Neural crest cell (in vitro differentiated cells): ENCODE measurements at regions not wholly inside any gene's neighbourhood (a gene's known extent, or its start where the extent isn't known, plus 50 kb on each side); places are given as distances from the start of the nearest gene placed in this dataset.

ENCODE experiments used
- DNase-seq: peaks from one replicate; pipeline ENCODE4 v3.0.0; 2021; ENCODE audit warnings: low read depth, mixed read lengths, low spot score
- H3K27ac Mint-ChIP-seq: one replicate; pipeline ENCODE4 v1.8.0; 2021; ENCODE audit warnings: mild to moderate bottlenecking, mixed read lengths; ENCODE audit not compliant: unreplicated experiment
- H3K27me3 Mint-ChIP-seq: 2 replicates; pipeline ENCODE4 v1.8.0; 2021; ENCODE audit warnings: low read depth, mild to moderate bottlenecking, mixed read lengths
- H3K36me3 Mint-ChIP-seq: 2 replicates; pipeline ENCODE4 v1.8.0; 2021; ENCODE audit warnings: low read depth, mild to moderate bottlenecking, mixed read lengths
- H3K4me1 Mint-ChIP-seq: 2 replicates; pipeline ENCODE4 v1.8.0; 2021; ENCODE audit warnings: mixed read lengths
- H3K4me3 Mint-ChIP-seq: one replicate; pipeline ENCODE4 v1.8.0; 2021; ENCODE audit warnings: mild to moderate bottlenecking, mixed read lengths
- H3K9me3 Mint-ChIP-seq: 2 replicates; pipeline ENCODE4 v1.8.0; 2021; ENCODE audit warnings: mixed read lengths
- CTCF ChIP-seq: fragments of 200-600 bp; sonication (generic); conservative IDR thresholded peaks from 2 replicates; pipeline ENCODE4 v1.5.0; 2021; ENCODE audit warnings: antibody characterized with exemption, mild to moderate bottlenecking

GRCh38 chr2:19494241-19494640 lies 135.8 kb upstream of the OSR1 start:
- no peaks in the 10 kb centered on the region for H3K36me3 Mint-ChIP-seq
- H3K4me1 Mint-ChIP-seq: no peaks in the 10 kb centered on the region
- DNase-seq: no peak
- no peak for TF ChIP-seq CTCF
- peaks cover 2% of the 10 kb centered on the region for H3K27me3 Mint-ChIP-seq
- no peaks in the 10 kb centered on the region for H3K9me3 Mint-ChIP-seq
- no peak overlapping the region for H3K27ac Mint-ChIP-seq
- H3K4me3 Mint-ChIP-seq: no peak overlapping the region

GRCh38 chr2:19491796-19492195 lies 133.4 kb upstream of the OSR1 start:
- DNase-seq: no peak
- no peaks in the 10 kb centered on the region for H3K9me3 Mint-ChIP-seq
- H3K27me3 Mint-ChIP-seq: peaks cover 2% of the 10 kb centered on the region
- TF ChIP-seq CTCF: no peak
- no peaks in the 10 kb centered on the region for H3K4me1 Mint-ChIP-seq
- H3K27ac Mint-ChIP-seq: no peak overlapping the region
- H3K4me3 Mint-ChIP-seq: no peak overlapping the region
- H3K36me3 Mint-ChIP-seq: no peaks in the 10 kb centered on the region

GRCh38 chr2:19490846-19491435 lies 132.5 kb upstream of the OSR1 start:
- peaks cover 2% of the 10 kb centered on the region for H3K27me3 Mint-ChIP-seq
- H3K4me1 Mint-ChIP-seq: no peaks in the 10 kb centered on the region
- no peaks in the 10 kb centered on the region for H3K36me3 Mint-ChIP-seq
- TF ChIP-seq CTCF: no peak
- DNase-seq: no peak
- H3K4me3 Mint-ChIP-seq: no peak overlapping the region
- H3K27ac Mint-ChIP-seq: no peak overlapping the region
- no peaks in the 10 kb centered on the region for H3K9me3 Mint-ChIP-seq

GRCh38 chr2:19488009-19488691 lies 129.7 kb upstream of the OSR1 start:
- H3K4me3 Mint-ChIP-seq: no peak overlapping the region
- no peaks in the 10 kb centered on the region for H3K4me1 Mint-ChIP-seq
- H3K9me3 Mint-ChIP-seq: peaks cover 2% of the 10 kb centered on the region
- DNase-seq: no peak
- no peaks in the 10 kb centered on the region for H3K36me3 Mint-ChIP-seq
- H3K27me3 Mint-ChIP-seq: peaks cover 2% of the 10 kb centered on the region
- H3K27ac Mint-ChIP-seq: no peak overlapping the region
- no peak for TF ChIP-seq CTCF

GRCh38 chr2:19484736-19485135 lies 126.3 kb upstream of the OSR1 start:
- Mint-ChIP-seq H3K9me3 (peaks cover 2% of the 10 kb centered on the region), H3K4me3 (no peak overlapping the region), H3K27ac (no peak overlapping the region), H3K36me3 (no peaks in the 10 kb centered on the region), H3K27me3 (no peaks in the 10 kb centered on the region), H3K4me1 (no peaks in the 10 kb centered on the region)
- DNase-seq: no peak
- TF ChIP-seq CTCF: no peak
